Fibroblast of upper back skin (primary cell): ENCODE measurements at regions not wholly inside any gene's neighbourhood (a gene's known extent, or its start where the extent isn't known, plus 50 kb on each side); places are given as distances from the start of the nearest gene placed in this dataset.
"Not testable (repeated sequence)": the region's sequence is repeated elsewhere in the genome, so short reads cannot be mapped to it uniquely, and the experiment has no call there.

Experiments
- DNase-seq: peaks from one replicate; pipeline ENCODE4 v3.0.0-alpha.2; 2013

- DNase-seq: no peak
Observed at GRCh38 chr14:28820677-28821076, 54.1 kb downstream of the FOXG1 start.

DNA sequence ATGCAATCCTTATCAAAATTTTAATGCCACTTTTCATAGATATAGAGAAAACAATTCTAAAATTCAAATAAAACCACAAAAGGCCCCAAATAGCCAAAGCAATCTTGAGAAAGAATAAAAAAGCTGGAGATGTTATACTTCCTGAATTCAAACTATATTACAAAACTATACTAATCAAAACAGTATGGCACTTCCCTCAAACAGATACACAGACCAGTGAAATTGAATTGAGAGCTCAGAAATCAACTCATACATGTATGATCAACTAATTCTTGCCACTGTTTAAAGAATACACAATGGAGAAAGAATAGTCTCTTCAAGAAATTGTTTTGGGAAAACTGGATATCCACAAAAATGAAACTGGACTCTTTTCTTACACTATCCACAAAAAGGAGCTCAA is 55.4 kb downstream of the FOXG1 start:
- DNase-seq: no peak

DNA sequence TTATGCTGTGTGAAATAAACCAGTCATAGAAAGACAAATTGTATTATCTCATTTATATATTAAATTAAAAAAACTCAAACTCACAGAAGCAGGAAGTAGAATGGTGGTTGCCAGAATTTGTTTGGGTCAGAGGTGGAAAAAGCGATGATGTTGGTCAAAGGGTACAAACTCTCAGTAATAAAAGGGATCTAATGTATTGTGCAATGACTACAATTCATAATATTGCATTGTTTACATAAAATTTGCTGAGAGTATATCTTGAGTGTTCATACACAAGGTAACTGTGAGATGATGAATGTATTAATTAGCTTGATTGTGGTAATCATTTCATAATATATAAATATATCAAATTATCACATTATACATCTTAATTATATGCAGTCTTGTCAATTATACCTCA is 56.7 kb downstream of the FOXG1 start:
- DNase-seq: no peak

DNA sequence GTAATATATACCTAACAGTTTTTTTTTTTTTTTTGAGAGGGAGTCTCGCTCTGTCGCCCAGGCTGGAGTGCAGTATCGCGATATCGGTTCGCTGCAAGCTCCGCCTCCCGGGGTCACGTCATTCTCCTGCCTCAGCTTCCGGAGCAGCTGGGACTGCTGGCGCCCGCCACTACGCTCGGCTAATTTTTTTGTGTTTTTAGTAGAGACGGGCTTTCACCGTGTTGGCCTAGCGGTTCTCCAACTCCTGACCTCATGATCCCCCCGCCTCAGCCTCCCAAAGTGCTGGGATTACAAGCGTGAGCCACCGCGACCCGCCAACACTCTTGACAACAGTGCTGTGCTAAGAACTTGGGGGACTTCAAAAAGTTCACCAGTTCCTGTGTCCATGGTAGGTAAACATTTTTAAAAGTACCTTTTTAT is 63.5 kb downstream of the FOXG1 start:
- no peak for DNase-seq

DNA sequence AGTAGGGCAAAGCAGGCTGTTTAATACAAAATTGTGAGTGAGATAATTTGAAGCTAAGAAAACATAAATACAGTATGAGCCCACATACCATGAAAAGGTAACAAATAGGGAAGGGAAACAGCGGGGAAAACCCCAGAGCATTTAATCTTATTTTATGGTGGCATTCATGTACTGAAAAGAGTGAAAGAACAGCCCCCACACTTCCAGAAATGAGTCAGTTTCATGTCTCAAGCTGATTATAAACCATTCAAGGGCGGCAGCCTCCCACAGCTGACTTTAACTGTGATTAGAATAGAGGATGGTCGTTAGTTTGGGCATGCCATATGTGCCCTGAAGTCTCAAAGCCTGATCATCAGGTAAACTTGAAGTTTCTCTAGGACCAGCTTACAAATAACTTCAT is 64.5 kb downstream of the FOXG1 start:
- DNase-seq: no peak

DNA sequence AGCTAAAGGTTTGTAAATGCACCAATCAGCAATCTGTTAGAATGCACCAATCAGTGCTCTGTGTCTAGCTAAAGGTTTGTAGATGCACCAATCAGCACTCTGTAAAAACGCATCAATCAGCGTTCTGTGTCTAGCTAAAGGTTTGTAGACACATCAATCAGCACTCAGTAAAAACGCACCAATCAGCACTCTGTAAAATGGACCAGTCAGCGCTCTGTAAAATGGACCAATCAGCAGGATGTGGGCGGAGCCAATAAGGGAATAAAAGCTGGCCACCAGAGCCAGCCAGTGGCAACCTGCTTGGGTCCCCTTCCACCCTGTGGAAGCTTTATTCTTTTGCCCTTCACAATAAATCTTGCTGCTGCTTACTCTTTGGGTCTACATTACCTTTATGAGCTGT is 76.0 kb downstream of the FOXG1 start:
- DNase-seq: not testable (repeated sequence)

DNA sequence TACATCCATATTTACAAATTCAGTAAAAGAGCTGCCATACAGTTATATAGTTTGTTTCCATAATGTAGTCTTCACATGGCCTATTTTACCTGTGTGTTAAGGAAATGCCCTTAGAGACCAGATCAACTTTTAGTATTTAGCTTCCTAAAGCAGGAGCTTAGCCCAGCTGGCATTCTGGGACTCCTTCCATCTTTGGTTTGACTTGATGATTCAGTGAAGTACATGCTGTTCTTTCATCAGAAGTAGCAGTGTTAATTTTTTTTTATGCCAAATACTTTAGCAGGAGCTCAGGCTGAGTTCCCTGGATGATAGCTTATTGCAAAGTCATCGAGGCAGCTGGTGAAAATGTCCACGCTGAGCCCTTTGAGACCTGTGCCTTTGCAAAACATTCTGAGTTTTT is 101.0 kb downstream of the FOXG1 start:
- no peak for DNase-seq

DNA sequence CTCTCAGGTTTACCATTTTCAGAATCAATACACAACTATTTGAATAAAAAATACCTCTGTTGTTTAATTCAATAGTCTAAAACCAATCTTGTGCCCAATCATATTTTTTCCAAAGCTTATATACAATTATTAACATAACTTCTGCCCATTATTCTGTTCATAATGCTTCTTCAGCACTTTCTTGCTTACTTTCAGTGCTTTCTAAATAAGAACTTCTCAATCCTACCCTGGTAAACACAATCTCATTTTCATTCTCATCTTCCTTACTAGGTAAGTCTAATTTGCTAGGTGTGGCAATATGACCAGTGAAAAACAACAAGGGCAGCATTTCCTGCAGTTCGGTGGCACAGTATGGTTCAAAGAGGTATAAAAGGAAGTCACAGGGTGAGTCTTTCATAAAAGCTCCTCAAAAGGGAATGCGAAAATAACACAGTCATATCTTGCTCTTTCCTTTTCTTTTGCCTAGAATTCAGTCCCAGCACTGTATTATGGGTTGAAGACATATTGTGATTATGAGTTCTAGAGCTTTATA is 103.5 kb downstream of the FOXG1 start:
- DNase-seq: no peak

GRCh38 chr14:28875934-28876571 is 109.5 kb downstream of the FOXG1 start:
- no peak for DNase-seq

DNA sequence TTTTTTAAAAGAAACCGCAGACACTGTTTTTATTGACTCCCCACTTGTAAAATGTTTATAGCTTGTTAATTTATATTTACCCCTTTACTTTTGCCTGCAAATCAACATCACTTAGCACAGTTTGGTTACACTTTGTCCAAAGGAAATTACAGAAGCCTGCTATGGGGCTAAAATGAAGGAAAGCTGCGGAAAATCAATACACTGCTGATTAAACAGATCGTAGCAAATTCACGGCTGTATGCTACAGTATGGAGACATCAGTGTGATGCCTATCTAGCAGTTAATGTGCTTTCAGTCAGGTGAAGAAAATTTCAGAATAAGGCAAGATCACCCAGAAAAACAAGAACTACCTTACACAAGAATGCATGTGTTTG is 110.0 kb downstream of the FOXG1 start:
- DNase-seq: no peak

- no peak for DNase-seq
Observed at GRCh38 chr14:28877923-28878322, 111.3 kb downstream of the FOXG1 start.

DNA sequence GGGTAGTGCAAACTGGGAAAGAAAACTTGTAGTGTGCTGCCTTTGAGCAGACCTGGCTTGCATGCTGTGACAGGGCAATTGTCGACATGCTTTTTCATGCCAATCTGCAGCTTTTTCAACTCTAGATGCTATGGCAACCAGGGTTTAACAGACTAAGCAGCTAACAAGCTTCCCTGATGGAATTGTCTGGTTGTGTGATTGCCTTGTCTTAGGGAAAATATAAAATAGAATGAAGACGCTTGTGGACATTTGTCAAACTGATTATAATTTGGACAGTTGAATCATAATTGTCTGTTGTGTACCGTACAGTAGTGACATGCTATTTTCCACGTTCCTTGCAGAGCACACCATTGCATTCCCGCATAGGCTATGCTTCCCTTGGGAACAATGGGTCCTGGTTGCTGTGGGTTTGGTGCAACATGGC is 113.0 kb downstream of the FOXG1 start:
- no peak for DNase-seq

GRCh38 chr14:28886940-28887339 is 120.4 kb downstream of the FOXG1 start:
- DNase-seq: no peak

- DNase-seq: no peak
Observed at GRCh38 chr14:28895389-28895788, 128.8 kb downstream of the FOXG1 start.

- no peak for DNase-seq
Observed at GRCh38 chr14:28896337-28896736, 129.8 kb downstream of the FOXG1 start.

- no peak for DNase-seq
Observed at GRCh38 chr14:28901631-28902030, 135.0 kb downstream of the FOXG1 start.

GRCh38 chr14:28902930-28903329 is 136.3 kb downstream of the FOXG1 start:
- DNase-seq: no peak

DNA sequence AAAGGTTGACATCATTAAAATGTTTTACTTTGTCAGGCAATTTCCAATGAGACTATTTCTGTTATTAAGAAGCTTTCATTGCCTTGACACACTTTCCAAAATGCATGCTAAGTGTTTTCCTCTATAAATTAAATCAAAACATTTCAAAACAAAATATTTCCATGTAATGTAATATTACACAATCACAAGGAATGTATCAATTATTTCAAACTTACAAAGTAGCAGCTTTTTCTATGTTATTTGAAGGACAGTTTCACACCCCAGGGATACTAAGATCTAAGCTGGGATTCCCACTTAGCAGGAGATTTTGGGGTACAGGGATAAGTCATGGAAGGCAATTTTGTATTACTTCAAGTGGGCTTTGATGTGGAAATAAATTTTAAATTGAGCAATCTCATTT is 144.9 kb downstream of the FOXG1 start:
- DNase-seq: no peak

DNA sequence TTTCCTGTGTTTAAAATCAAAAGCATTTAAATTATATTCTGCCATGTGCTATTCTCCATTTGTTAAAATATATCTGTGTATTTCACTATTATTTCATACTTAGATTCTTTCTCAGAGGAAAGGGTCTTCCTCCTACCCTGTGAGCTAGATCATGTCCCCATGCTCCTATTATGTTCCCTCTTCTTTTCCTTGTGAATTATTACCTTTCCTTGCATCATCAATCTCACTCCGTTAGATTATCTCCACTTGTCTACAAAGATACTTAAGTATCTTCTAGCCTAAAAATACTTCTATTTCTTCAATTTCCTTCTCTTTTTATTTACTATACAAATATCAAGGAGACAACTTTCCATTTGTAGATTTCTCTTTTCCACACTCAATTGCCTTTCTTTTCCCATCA is 146.5 kb downstream of the FOXG1 start:
- no peak for DNase-seq

GRCh38 chr14:28926122-28926521 is 159.5 kb downstream of the FOXG1 start:
- no peak for DNase-seq

GRCh38 chr14:28931999-28932398 is 165.4 kb downstream of the FOXG1 start:
- DNase-seq: no peak

DNA sequence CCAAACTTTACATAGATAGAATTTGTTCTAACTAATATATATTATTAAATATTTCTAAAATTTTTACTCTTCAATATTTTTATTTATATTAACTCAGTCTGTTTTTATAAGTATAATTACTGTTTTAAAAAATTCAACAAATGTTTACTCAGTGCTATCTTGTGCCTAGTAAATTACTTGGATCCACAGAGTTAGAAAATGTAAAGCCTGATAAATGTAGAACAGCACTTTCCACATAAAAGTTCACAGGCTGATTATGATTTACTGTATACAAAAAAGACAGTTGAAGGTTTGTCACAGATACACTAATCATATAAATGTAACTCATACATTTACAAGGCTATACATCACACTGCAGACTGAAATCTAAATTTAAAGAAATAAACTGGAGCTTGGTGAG is 170.0 kb downstream of the FOXG1 start:
- no peak for DNase-seq

GRCh38 chr14:28941758-28942157 is 175.2 kb downstream of the FOXG1 start:
- no peak for DNase-seq

GRCh38 chr14:28944605-28945004 is 178.0 kb downstream of the FOXG1 start:
- no peak for DNase-seq

DNA sequence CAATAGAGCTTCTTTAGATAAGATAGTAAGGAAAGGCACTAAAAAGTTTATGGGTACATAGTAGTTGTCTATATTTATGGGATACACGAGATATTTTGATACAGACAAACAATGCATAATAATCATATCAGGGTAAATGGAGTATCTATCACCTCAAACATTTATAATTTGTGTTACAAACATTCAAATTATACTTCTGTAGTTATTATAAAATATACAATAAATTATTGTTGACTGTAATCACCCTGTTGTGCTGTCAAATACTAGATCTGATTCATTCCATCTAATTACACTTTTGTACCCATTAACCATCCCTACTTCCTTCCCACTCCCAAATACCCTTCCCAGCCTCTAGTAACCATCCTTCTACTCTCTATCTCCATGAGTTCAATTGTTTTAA is 179.7 kb downstream of the FOXG1 start:
- DNase-seq: no peak
